Head of caudate nucleus (tissue), 42 donors: ENCODE measurements at regions not wholly inside any gene's neighbourhood (a gene's known extent, or its start where the extent isn't known, plus 50 kb on each side); places are given as distances from the start of the nearest gene placed in this dataset.

Source experiments
- DNase-seq, 42 donors: peaks; one replicate each; pipeline versions ENCODE4 v3.0.0 to v3.0.0-alpha.2; 2020 to 2021; ENCODE audit warnings: mixed read lengths in 7 of 42
- intact Hi-C: fragments of 100-400 bp; cut with DNase I; formaldehyde crosslinking; loops from one replicate; pipeline ENCODE4 v1.15.0; 2022

- intact Hi-C loops, result no loop called here
- DNase-seq, result no peak
Observed at GRCh38 chr4:155529272-155529671, 137.4 kb upstream of the GUCY1A1 start.

- intact Hi-C loops, result no loop called here
- DNase-seq, result no peak
Observed at GRCh38 chr4:155526452-155527169, 140.0 kb upstream of the GUCY1A1 start.

- intact Hi-C loops, result no loop called here
- no peak for DNase-seq
Observed at GRCh38 chr4:155524926-155525455, 141.7 kb upstream of the GUCY1A1 start.

GRCh38 chr4:155523358-155523757 is 143.3 kb upstream of the GUCY1A1 start:
- DNase-seq, result no peak
- intact Hi-C loops, result no loop called here

GRCh38 chr4:155522201-155522600 is 144.4 kb upstream of the GUCY1A1 start:
- intact Hi-C loops, result no loop called here
- no peak for DNase-seq

GRCh38 chr4:155521382-155521781 is 144.6 kb upstream of the MAP9 start:
- intact Hi-C loops, result no loop called here
- DNase-seq, result no peak

- intact Hi-C loops, result no loop called here
Observed at GRCh38 chr4:155515444-155516075, 138.8 kb upstream of the MAP9 start.

GRCh38 chr4:155514628-155515027 is 137.9 kb upstream of the MAP9 start:
- no peak for DNase-seq
- intact Hi-C loops, result no loop called here

More at GRCh38 chr4:155515444-155516075, 138.8 kb upstream of the MAP9 start:
- DNase-seq, result no peak

GRCh38 chr4:155512817-155513216 is 136.1 kb upstream of the MAP9 start:
- DNase-seq, result no peak
- intact Hi-C loops, result no loop called here

GRCh38 chr4:155512046-155512445 is 135.3 kb upstream of the MAP9 start:
- intact Hi-C loops, result no loop called here
- DNase-seq, result no peak

- intact Hi-C loops, result no loop called here
- no peak for DNase-seq
Observed at GRCh38 chr4:155510771-155511170, 134.0 kb upstream of the MAP9 start.

- no peak for DNase-seq
- intact Hi-C loops, result no loop called here
Observed at GRCh38 chr4:155509555-155509954, 132.8 kb upstream of the MAP9 start.

- DNase-seq, result peak in 2 of 42 donors; percentile 7 to 47
- intact Hi-C loops, result no loop called here
Observed at GRCh38 chr4:155506745-155507144, 130.0 kb upstream of the MAP9 start.

GRCh38 chr4:155505321-155505720 is 128.6 kb upstream of the MAP9 start:
- no peak for DNase-seq
- intact Hi-C loops, result no loop called here

- DNase-seq, result peak in 18 of 42 donors; percentile 3 to 62 (median 19)
- intact Hi-C loops, result no loop called here
Observed at GRCh38 chr4:155497306-155497705, 120.5 kb upstream of the MAP9 start.

GRCh38 chr4:155496294-155496626 is 119.5 kb upstream of the MAP9 start:
- peak in 16 of 42 donors; percentile 11 to 65 (median 29) for DNase-seq
- intact Hi-C loops, result no loop called here

- peak in 10 of 42 donors; percentile 10 to 54 (median 24) for DNase-seq
- intact Hi-C loops, result no loop called here
Observed at GRCh38 chr4:155495572-155496293, 119.0 kb upstream of the MAP9 start.

- intact Hi-C loops, result no loop called here
Observed at GRCh38 chr4:155494037-155494718, 117.4 kb upstream of the MAP9 start.

GRCh38 chr4:155491336-155492120 is 114.8 kb upstream of the MAP9 start:
- no peak for DNase-seq
- intact Hi-C loops, result no loop called here

More at GRCh38 chr4:155494037-155494718, 117.4 kb upstream of the MAP9 start:
- no peak for DNase-seq
